IPS-20b (cell line): ENCODE measurements at regions not wholly inside any gene's neighbourhood (a gene's known extent, or its start where the extent isn't known, plus 50 kb on each side); places are given as distances from the start of the nearest gene placed in this dataset.
A peak's percentile ranks its signal among the peaks of the same experiment; 100 is the strongest.

Experiments used
- H3K27ac ChIP-seq: one replicate; pipeline ENCODE4 v1.5.1; 2013; ENCODE audit warnings: low read length
- H3K27me3 ChIP-seq: 2 replicates; pipeline ENCODE4 v1.6.1; 2013; ENCODE audit warnings: mild to moderate bottlenecking, low read length, inconsistent platforms; ENCODE audit not compliant: insufficient read depth
- H3K36me3 ChIP-seq: 2 replicates; pipeline ENCODE4 v1.6.1; 2013; ENCODE audit warnings: low read depth, mild to moderate bottlenecking, inconsistent platforms, low read length, moderate library complexity; ENCODE audit not compliant: insufficient read depth
- H3K4me1 ChIP-seq: 2 replicates; pipeline ENCODE4 v1.6.1; 2013; ENCODE audit warnings: mild to moderate bottlenecking, control low read depth, inconsistent platforms, low read length, moderate library complexity; ENCODE audit not compliant: insufficient read depth
- H3K4me3 ChIP-seq: 2 replicates; pipeline ENCODE4 v1.5.1; 2013; ENCODE audit warnings: mild to moderate bottlenecking, low read length, inconsistent platforms
- H3K9ac ChIP-seq: 2 replicates; pipeline ENCODE4 v1.6.1; 2013; ENCODE audit warnings: low read depth, mild to moderate bottlenecking, inconsistent platforms, low read length, moderate library complexity
- H3K9me3 ChIP-seq: 2 replicates; pipeline ENCODE4 v1.6.1; 2013; ENCODE audit warnings: mild to moderate bottlenecking, low read depth, low read length, inconsistent platforms; ENCODE audit not compliant: insufficient read depth

DNA sequence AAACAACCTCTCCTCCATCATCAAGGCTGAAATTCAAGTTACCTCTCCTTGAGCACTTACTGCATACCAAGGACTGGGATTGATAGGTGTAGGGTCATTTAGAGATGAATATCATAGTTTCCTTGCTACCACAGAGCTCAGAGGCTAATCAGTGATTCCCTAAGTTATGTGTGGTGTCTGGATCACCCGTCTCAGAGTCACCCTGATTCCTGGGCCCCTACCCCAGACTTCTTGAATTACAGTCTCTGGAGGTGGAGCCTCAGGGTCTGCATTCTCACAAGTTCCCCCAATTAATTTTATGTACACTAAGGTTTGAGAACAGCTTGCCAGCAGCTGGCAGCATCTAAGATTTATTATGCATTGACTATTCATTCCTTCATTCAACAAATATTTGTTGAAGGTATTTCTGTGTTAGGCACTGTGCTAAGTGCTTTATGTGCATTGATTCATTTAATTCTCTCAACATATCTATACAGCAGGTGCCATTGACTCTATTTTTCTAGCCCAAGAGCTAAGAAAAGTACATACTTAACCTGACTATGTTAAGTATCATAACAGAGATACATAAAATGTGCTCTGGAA lies 182.9 kb upstream of the FGGY start:
- no peak overlapping the region for H3K9ac ChIP-seq
- H3K4me1 ChIP-seq: peaks cover 28% of the 10 kb centered on the region; the same call in 1 of the 2 replicates
- no peaks in the 10 kb centered on the region for H3K27me3 ChIP-seq
- H3K27ac ChIP-seq: no peak overlapping the region
- no peak overlapping the region for H3K4me3 ChIP-seq
- H3K36me3 ChIP-seq: no peaks in the 10 kb centered on the region
- H3K9me3 ChIP-seq: no peaks in the 10 kb centered on the region

GRCh38 chr1:59115865-59116264 lies 181.0 kb upstream of the FGGY start:
- Histone ChIP-seq H3K27me3 (no peaks in the 10 kb centered on the region), H3K4me3 (no peak overlapping the region), H3K9ac (no peak overlapping the region), H3K36me3 (no peaks in the 10 kb centered on the region), H3K9me3 (no peaks in the 10 kb centered on the region), H3K4me1 (peaks cover 28% of the 10 kb centered on the region; the same call in 1 of the 2 replicates), H3K27ac (no peak overlapping the region)

GRCh38 chr1:59116920-59117542 lies 179.9 kb upstream of the FGGY start:
- H3K27me3 ChIP-seq: no peaks in the 10 kb centered on the region
- no peak overlapping the region for H3K9ac ChIP-seq
- no peaks in the 10 kb centered on the region for H3K9me3 ChIP-seq
- H3K4me3 ChIP-seq: peak overlapping the region; percentile 42; the same call in 1 of the 2 replicates
- H3K27ac ChIP-seq: no peak overlapping the region
- H3K4me1 ChIP-seq: peaks cover 28% of the 10 kb centered on the region; the same call in 1 of the 2 replicates
- no peaks in the 10 kb centered on the region for H3K36me3 ChIP-seq

DNA sequence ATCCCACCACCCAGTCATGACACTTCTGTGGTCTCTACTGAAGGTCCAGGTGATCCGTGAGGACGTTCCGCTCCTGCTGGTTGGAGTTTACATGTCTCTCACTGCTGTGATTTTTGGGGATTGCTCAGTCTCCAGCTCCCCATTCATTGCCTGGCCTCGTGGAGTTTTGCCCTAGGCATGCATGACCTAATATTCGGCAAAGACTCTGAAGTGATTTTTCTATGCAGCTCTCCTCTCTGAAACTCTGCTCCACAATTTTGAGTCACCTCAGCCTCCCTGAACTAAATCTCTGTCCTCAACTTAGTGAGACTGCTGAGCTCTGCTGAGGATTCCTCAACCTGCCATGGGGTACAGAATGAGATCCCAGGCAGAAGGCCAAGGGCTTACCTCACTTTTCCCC lies 174.4 kb upstream of the FGGY start:
- peaks cover 2% of the 10 kb centered on the region; the same call in 1 of the 2 replicates for H3K4me1 ChIP-seq
- no peaks in the 10 kb centered on the region for H3K9me3 ChIP-seq
- no peaks in the 10 kb centered on the region for H3K27me3 ChIP-seq
- no peaks in the 10 kb centered on the region for H3K36me3 ChIP-seq
- H3K27ac ChIP-seq: no peak overlapping the region
- H3K9ac ChIP-seq: no peak overlapping the region
- no peak overlapping the region for H3K4me3 ChIP-seq

DNA sequence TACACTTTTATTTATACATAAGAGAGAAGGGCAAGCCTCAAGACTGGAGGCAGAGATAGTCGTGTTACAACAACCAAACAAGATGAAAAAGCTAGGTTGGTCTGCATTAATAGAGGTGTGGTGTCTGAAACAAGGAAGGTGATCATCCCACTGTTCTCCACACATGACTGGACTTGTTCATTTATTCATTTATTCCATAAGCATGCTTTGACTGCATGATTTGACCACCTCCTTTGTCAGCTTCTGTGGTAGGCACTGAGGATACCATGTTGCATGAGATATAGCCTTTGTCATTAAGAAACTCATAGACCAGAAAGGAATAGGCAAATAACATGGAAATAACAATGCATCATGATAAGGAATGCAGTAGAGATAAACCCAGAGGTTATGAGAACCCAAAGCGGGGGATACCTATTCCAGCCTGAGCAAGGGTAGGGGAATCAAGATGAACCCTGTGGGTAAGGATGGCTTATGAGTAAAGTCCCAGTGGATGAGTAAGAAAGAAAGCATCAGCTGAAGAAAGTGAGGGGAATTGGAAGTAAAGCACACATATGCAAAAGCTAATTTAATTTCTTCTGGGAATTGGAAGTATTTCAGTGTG lies 173.7 kb upstream of the FGGY start:
- Histone ChIP-seq H3K9me3 (no peaks in the 10 kb centered on the region), H3K4me3 (no peak overlapping the region), H3K4me1 (no peaks in the 10 kb centered on the region), H3K27me3 (no peaks in the 10 kb centered on the region), H3K9ac (no peak overlapping the region), H3K36me3 (no peaks in the 10 kb centered on the region), H3K27ac (no peak overlapping the region)

GRCh38 chr1:59124166-59124565 lies 172.7 kb upstream of the FGGY start:
- Histone ChIP-seq H3K9ac (no peak overlapping the region), H3K27me3 (no peaks in the 10 kb centered on the region), H3K9me3 (no peaks in the 10 kb centered on the region), H3K36me3 (no peaks in the 10 kb centered on the region), H3K4me1 (peaks cover 7% of the 10 kb centered on the region; the same call in 1 of the 2 replicates), H3K4me3 (no peak overlapping the region), H3K27ac (no peak overlapping the region)

DNA sequence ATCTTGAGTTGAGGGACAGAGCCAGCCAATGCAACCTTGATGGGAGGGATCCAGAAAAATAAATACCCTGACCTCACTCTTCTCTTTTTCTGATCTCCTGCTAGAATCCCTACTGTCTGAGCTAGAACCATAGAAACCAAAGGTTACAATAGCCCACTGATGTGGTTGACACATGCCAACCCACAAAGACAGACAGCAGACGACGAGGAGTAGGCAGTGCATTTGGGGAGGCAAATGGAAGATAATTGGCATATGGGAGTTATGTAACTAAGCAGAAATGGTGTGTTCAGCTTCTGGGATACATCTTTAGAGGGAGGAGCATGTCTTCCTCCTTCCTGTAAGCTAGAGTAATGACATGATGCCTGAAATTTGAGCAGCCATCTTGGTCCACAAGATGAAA lies 171.7 kb upstream of the FGGY start:
- no peaks in the 10 kb centered on the region for H3K27me3 ChIP-seq
- H3K36me3 ChIP-seq: no peaks in the 10 kb centered on the region
- H3K9ac ChIP-seq: no peak overlapping the region
- H3K4me3 ChIP-seq: no peak overlapping the region
- no peak overlapping the region for H3K27ac ChIP-seq
- H3K4me1 ChIP-seq: peaks cover 8% of the 10 kb centered on the region; the same call in 1 of the 2 replicates
- no peaks in the 10 kb centered on the region for H3K9me3 ChIP-seq

DNA sequence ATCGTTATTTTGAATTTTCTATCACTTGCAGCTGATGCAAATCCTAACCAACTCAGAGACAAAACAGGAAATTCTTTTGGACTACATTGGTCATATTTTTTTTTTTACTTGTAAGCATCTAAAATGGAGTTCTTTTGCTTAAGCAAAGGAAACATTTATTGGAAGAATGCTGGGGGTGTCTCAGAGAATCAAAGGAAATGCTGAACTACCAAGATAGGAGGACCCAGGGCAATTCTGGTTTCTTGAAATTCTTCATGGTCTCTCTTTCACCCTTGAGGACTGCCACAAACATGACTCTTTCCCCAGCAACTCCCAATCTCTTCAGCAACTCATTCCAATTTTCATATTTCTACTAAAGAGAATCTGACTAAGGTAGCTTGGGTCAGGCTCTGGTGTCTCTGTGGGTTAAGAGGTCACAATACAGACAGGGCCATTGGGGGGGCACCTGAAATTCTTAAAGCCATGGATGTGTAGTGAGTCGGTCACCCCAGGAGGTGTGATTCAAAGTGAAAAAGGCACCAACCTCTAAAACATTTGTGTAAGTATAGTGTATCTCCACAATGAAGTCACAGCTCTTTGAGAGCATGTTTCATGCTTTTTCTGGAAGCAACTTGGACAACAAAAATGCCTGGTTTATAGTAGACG lies 171.1 kb upstream of the FGGY start:
- no peaks in the 10 kb centered on the region for H3K9me3 ChIP-seq
- H3K27me3 ChIP-seq: no peaks in the 10 kb centered on the region
- no peak overlapping the region for H3K4me3 ChIP-seq
- H3K27ac ChIP-seq: no peak overlapping the region
- H3K4me1 ChIP-seq: peaks cover 8% of the 10 kb centered on the region; the same call in 1 of the 2 replicates
- H3K9ac ChIP-seq: no peak overlapping the region
- no peaks in the 10 kb centered on the region for H3K36me3 ChIP-seq

- Histone ChIP-seq H3K9me3 (no peaks in the 10 kb centered on the region), H3K36me3 (no peaks in the 10 kb centered on the region), H3K9ac (no peak overlapping the region), H3K27me3 (no peaks in the 10 kb centered on the region), H3K4me3 (no peak overlapping the region), H3K4me1 (peaks cover 8% of the 10 kb centered on the region; the same call in 1 of the 2 replicates), H3K27ac (no peak overlapping the region)
These were observed 170.5 kb upstream of the FGGY start for GRCh38 chr1:59126366-59126765.

GRCh38 chr1:59128239-59128736 lies 168.6 kb upstream of the FGGY start:
- no peak overlapping the region for H3K9ac ChIP-seq
- no peaks in the 10 kb centered on the region for H3K27me3 ChIP-seq
- H3K4me3 ChIP-seq: peak overlapping the region; percentile 1; the same call in 1 of the 2 replicates
- no peak overlapping the region for H3K27ac ChIP-seq
- no peaks in the 10 kb centered on the region for H3K36me3 ChIP-seq
- H3K4me1 ChIP-seq: peaks cover 16% of the 10 kb centered on the region; the same call in 1 of the 2 replicates
- H3K9me3 ChIP-seq: no peaks in the 10 kb centered on the region

DNA sequence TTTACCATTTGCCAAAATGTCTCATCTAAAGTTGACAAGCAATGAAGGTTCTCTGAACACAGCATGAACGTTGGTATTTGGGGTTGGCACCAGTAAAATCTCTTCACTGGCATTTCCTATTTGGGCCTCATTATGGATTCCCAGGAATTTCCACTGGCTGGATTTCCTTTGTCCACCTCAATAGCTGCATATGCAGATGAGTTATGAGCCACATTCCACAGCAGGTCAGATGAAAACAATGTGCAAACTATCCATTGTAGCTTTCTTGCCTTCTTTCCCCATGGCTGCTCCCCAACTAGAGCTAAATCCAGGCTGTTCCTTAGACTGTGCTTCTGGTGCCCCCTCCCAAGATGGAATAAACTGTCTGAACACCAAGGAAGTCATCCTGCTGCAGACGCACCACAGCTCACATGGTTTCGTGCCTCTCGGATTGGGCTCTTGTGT lies 168.1 kb upstream of the FGGY start:
- no peaks in the 10 kb centered on the region for H3K27me3 ChIP-seq
- no peaks in the 10 kb centered on the region for H3K9me3 ChIP-seq
- H3K4me3 ChIP-seq: peak overlapping the region; percentile 1; the same call in 1 of the 2 replicates
- H3K4me1 ChIP-seq: peaks cover 16% of the 10 kb centered on the region; the same call in 1 of the 2 replicates
- H3K36me3 ChIP-seq: no peaks in the 10 kb centered on the region
- H3K27ac ChIP-seq: no peak overlapping the region
- H3K9ac ChIP-seq: no peak overlapping the region
